Smooth muscle cell (in vitro differentiated cells): ENCODE measurements at regions not wholly inside any gene's neighbourhood (a gene's known extent, or its start where the extent isn't known, plus 50 kb on each side); places are given as distances from the start of the nearest gene placed in this dataset.
A peak's percentile ranks its signal among the peaks of the same experiment; 100 is the strongest.

Experiments
- DNase-seq: peaks from one replicate; lab custom pipeline; 2025; ENCODE audit not compliant: unreplicated experiment; lab: John Stamatoyannopoulos, UW
- H2AFZ ChIP-seq: fragments of 200-600 bp; sonication (generic); 2 replicates; pipeline ENCODE4 v1.6.0; 2016; ENCODE audit warnings: antibody characterized with exemption, low read depth, mild to moderate bottlenecking
- H3F3A ChIP-seq: fragments of 200-600 bp; sonication (generic); 2 replicates; pipeline ENCODE4 v1.6.0; 2017; ENCODE audit warnings: antibody characterized with exemption, low read depth
- H3K27ac ChIP-seq: fragments of 200-600 bp; sonication (generic); 2 replicates; pipeline ENCODE4 v1.5.1; 2016; ENCODE audit warnings: low read depth, mild to moderate bottlenecking
- H3K27me3 ChIP-seq: fragments of 200-600 bp; sonication (generic); 2 replicates; pipeline ENCODE4 v1.6.1; 2016; ENCODE audit warnings: low read depth, mild to moderate bottlenecking
- H3K36me3 ChIP-seq: fragments of 200-600 bp; sonication (generic); 2 replicates; pipeline ENCODE4 v1.5.1; 2016; ENCODE audit warnings: low read depth
- H3K4me1 ChIP-seq: fragments of 200-600 bp; sonication (generic); 2 replicates; pipeline ENCODE4 v1.5.1; 2016; ENCODE audit warnings: low read depth
- H3K4me2 ChIP-seq: fragments of 200-600 bp; sonication (generic); 2 replicates; pipeline ENCODE4 v1.6.0; 2016; ENCODE audit warnings: mild to moderate bottlenecking
- H3K4me3 ChIP-seq: fragments of 200-600 bp; sonication (generic); 2 replicates; pipeline ENCODE4 v1.5.1; 2016; ENCODE audit warnings: mild to moderate bottlenecking
- H3K79me2 ChIP-seq: fragments of 200-600 bp; sonication (generic); 2 replicates; pipeline ENCODE4 v1.6.0; 2016; ENCODE audit warnings: low read depth, mild to moderate bottlenecking
- H3K9ac ChIP-seq: fragments of 200-600 bp; sonication (generic); 2 replicates; pipeline ENCODE4 v1.6.0; 2016; ENCODE audit warnings: low read depth
- H3K9me3 ChIP-seq: fragments of 200-600 bp; sonication (generic); replicated peaks from 2 replicates; pipeline ENCODE4 v1.5.1; 2016; ENCODE audit warnings: low read depth
- H4K20me1 ChIP-seq: fragments of 200-600 bp; sonication (generic); 2 replicates; pipeline ENCODE4 v1.6.0; 2016; ENCODE audit warnings: low read depth
- CTCF ChIP-seq: fragments of 200-600 bp; sonication (generic); IDR thresholded peaks from 2 replicates; pipeline ENCODE4 v1.5.1; 2017; ENCODE audit warnings: borderline replicate concordance, mild to moderate bottlenecking, antibody characterized with exemption; ENCODE audit not compliant: insufficient read depth, poor library complexity, severe bottlenecking
- WGBS: methylation state at CpG from one replicate; pipeline ENCODE4 v1.1.7; 2016; ENCODE audit warnings: low lambda C conversion rate; 5-methylcytosine and 5-hydroxymethylcytosine counted together

DNA sequence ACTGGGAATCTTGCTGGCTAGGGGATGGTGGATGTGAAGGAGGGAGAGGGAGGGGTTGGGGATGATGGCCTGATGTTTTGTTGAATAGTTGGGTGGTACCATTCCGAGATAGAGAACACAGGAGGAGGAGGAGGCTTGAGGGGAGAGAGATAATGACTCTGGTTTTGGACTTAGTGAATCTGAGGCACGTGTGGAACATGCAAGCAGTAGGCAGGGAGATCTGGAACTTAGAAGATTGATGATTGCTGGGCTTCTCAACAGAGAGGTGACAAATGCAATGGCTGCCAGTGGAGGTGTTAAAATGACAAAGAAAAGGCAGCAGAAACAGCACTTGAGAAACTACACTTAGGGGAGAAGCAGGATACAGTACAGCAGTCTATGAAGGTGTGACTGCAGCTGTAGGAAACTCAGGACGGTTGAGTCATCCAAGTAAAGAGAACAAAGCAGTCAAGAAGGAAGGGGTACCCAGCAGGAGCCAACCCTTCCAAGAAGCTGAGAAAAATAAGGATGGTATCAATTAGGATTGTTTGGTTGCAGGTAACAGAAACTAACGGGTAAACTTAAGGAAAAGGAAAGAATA lies 186.8 kb upstream of the FOXN2 start:
- Histone ChIP-seq H4K20me1 (no peaks in the 10 kb centered on the region), H2AFZ (no peak overlapping the region), H3K27me3 (no peaks in the 10 kb centered on the region), H3K4me2 (no peak overlapping the region), H3K79me2 (no peaks in the 10 kb centered on the region), H3F3A (no peaks in the 10 kb centered on the region), H3K4me3 (no peak overlapping the region), H3K9ac (no peak overlapping the region), H3K27ac (no peak overlapping the region), H3K36me3 (no peaks in the 10 kb centered on the region), H3K9me3 (no peaks in the 10 kb centered on the region), H3K4me1 (no peaks in the 10 kb centered on the region)
- TF ChIP-seq CTCF, result no peak
- no peak for DNase-seq
- 80% methylated on average over 4 of the region's 4 CpGs for WGBS

GRCh38 chr2:48129293-48129950 lies 185.1 kb upstream of the FOXN2 start:
- WGBS, result 86% methylated on average over 1 of the region's 1 CpG
- H3K4me1 ChIP-seq, result no peaks in the 10 kb centered on the region
- TF ChIP-seq CTCF, result no peak
- H3K36me3 ChIP-seq, result no peaks in the 10 kb centered on the region
- H3K9ac ChIP-seq, result no peak overlapping the region
- no peak overlapping the region for H2AFZ ChIP-seq
- DNase-seq, result no peak
- no peaks in the 10 kb centered on the region for H3F3A ChIP-seq
- H3K4me2 ChIP-seq, result no peak overlapping the region
- H3K4me3 ChIP-seq, result no peak overlapping the region
- no peaks in the 10 kb centered on the region for H4K20me1 ChIP-seq
- H3K27ac ChIP-seq, result no peak overlapping the region
- no peaks in the 10 kb centered on the region for H3K9me3 ChIP-seq
- H3K27me3 ChIP-seq, result no peaks in the 10 kb centered on the region
- no peaks in the 10 kb centered on the region for H3K79me2 ChIP-seq

GRCh38 chr2:48131539-48132270 lies 182.8 kb upstream of the FOXN2 start:
- Histone ChIP-seq H3K9me3 (no peaks in the 10 kb centered on the region), H3K4me2 (peak overlapping the region; percentile 35), H3K27me3 (no peaks in the 10 kb centered on the region), H3K4me1 (no peaks in the 10 kb centered on the region), H3F3A (no peaks in the 10 kb centered on the region), H3K9ac (no peak overlapping the region), H3K4me3 (no peak overlapping the region), H3K27ac (peak overlapping the region; percentile 46), H4K20me1 (no peaks in the 10 kb centered on the region), H3K36me3 (no peaks in the 10 kb centered on the region), H2AFZ (no peak overlapping the region), H3K79me2 (no peaks in the 10 kb centered on the region)
- no peak for DNase-seq
- WGBS, result 80% methylated on average over 6 of the region's 6 CpGs
- no peak for TF ChIP-seq CTCF
